GM19452 (cell line): ENCODE measurements at regions not wholly inside any gene's neighbourhood (a gene's known extent, or its start where the extent isn't known, plus 50 kb on each side); places are given as distances from the start of the nearest gene placed in this dataset.

Experiments used
- ATAC-seq: cut with Tn5 transposase; IDR thresholded peaks from one replicate; pipeline ENCODE4 v1.9.1; 2021; ENCODE audit not compliant: unreplicated experiment

GRCh38 chr6:78577585-78577984, 289.8 kb upstream of the IRAK1BP1 start:
- no peak for ATAC-seq

- no peak for ATAC-seq
These were observed 288.9 kb upstream of the IRAK1BP1 start for GRCh38 chr6:78578430-78578829.

- no peak for ATAC-seq
These were observed 286.4 kb upstream of the IRAK1BP1 start for GRCh38 chr6:78580923-78581322.

- ATAC-seq: no peak
These were observed 284.3 kb upstream of the IRAK1BP1 start for GRCh38 chr6:78583079-78583478.

- ATAC-seq: no peak
These were observed 277.9 kb upstream of the IRAK1BP1 start for GRCh38 chr6:78589436-78589835.

GRCh38 chr6:78593898-78594667, 273.3 kb upstream of the IRAK1BP1 start:
- no peak for ATAC-seq

GRCh38 chr6:78594668-78595066, 272.7 kb upstream of the IRAK1BP1 start:
- no peak for ATAC-seq

GRCh38 chr6:78597966-78598365, 269.4 kb upstream of the IRAK1BP1 start:
- no peak for ATAC-seq

GRCh38 chr6:78598966-78599365, 268.4 kb upstream of the IRAK1BP1 start:
- no peak for ATAC-seq

GRCh38 chr6:78599526-78599925, 267.8 kb upstream of the IRAK1BP1 start:
- ATAC-seq: no peak

- no peak for ATAC-seq
These were observed 261.4 kb upstream of the IRAK1BP1 start for GRCh38 chr6:78605909-78606446.

- ATAC-seq: no peak
These were observed 260.2 kb upstream of the IRAK1BP1 start for GRCh38 chr6:78607189-78607588.

- ATAC-seq: no peak
These were observed 256.2 kb upstream of the IRAK1BP1 start for GRCh38 chr6:78611102-78611620.

- no peak for ATAC-seq
These were observed 255.4 kb upstream of the IRAK1BP1 start for GRCh38 chr6:78611886-78612480.

GRCh38 chr6:78614961-78615360, 252.4 kb upstream of the IRAK1BP1 start:
- ATAC-seq: peak; percentile 33

GRCh38 chr6:78615430-78615904, 251.9 kb upstream of the IRAK1BP1 start:
- peak; percentile 86 for ATAC-seq

GRCh38 chr6:78618970-78619369, 248.4 kb upstream of the IRAK1BP1 start:
- ATAC-seq: no peak

GRCh38 chr6:78623554-78623953, 243.8 kb upstream of the IRAK1BP1 start:
- no peak for ATAC-seq

GRCh38 chr6:78629154-78629721, 238.1 kb upstream of the IRAK1BP1 start:
- no peak for ATAC-seq

GRCh38 chr6:78629836-78630235, 237.5 kb upstream of the IRAK1BP1 start:
- ATAC-seq: no peak

GRCh38 chr6:78631976-78632375, 235.4 kb upstream of the IRAK1BP1 start:
- ATAC-seq: no peak
